ENCODE measurements at regions not wholly inside any gene's neighbourhood (a gene's known extent, or its start where the extent isn't known, plus 50 kb on each side); places are given as distances from the start of the nearest gene placed in this dataset.

DNA sequence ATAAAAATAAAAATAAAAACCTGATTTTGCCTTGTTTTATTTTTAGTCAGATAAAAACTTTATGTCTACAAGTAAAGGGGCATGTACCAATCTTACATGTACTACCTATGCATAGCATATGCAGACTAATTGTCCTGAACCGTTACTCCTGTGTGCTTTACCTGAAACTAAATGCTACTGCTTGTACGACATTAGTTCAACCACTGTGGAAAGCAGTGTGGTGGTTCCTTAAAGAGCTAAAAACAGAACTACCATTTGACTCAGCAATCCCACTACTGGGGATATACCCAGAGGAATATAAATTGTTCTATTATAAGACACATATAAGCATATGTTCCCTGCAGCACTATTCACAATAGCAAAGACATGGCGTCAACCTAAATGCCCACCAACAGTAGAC is 426.0 kb upstream of the PMFBP1 start:
- TF ChIP-seq ZNF280C (tag by site-specific recombination; IDR thresholded peaks at IDR 0.05) (no peak), ZNF362 (tag by site-specific recombination; IDR thresholded peaks at IDR 0.05) (no peak), ZNF626 (tag by site-specific recombination; IDR thresholded peaks at IDR 0.05) (no peak), ZNF549 (tag by site-specific recombination; IDR thresholded peaks at IDR 0.05) (no peak), ZNF426 (tag by site-specific recombination; IDR thresholded peaks at IDR 0.05) (no peak), WT1 (tag by site-specific recombination; IDR thresholded peaks at IDR 0.05) (no peak), ZNF561 (tag by site-specific recombination; IDR thresholded peaks at IDR 0.05; ENCODE audit: borderline replicate concordance) (no peak), ZNF707 (tag by site-specific recombination; IDR thresholded peaks at IDR 0.05) (no peak), ZNF660 (tag by site-specific recombination; IDR thresholded peaks at IDR 0.05) (no peak)
- TF ChIP-seq, protein P1, sequence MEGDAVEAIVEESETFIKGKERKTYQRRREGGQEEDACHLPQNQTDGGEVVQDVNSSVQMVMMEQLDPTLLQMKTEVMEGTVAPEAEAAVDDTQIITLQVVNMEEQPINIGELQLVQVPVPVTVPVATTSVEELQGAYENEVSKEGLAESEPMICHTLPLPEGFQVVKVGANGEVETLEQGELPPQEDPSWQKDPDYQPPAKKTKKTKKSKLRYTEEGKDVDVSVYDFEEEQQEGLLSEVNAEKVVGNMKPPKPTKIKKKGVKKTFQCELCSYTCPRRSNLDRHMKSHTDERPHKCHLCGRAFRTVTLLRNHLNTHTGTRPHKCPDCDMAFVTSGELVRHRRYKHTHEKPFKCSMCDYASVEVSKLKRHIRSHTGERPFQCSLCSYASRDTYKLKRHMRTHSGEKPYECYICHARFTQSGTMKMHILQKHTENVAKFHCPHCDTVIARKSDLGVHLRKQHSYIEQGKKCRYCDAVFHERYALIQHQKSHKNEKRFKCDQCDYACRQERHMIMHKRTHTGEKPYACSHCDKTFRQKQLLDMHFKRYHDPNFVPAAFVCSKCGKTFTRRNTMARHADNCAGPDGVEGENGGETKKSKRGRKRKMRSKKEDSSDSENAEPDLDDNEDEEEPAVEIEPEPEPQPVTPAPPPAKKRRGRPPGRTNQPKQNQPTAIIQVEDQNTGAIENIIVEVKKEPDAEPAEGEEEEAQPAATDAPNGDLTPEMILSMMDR (tag by site-specific recombination; IDR thresholded peaks at IDR 0.05), result no peak
- TF ChIP-seq, protein P2, sequence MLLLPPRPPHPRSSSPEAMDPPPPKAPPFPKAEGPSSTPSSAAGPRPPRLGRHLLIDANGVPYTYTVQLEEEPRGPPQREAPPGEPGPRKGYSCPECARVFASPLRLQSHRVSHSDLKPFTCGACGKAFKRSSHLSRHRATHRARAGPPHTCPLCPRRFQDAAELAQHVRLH (tag by site-specific recombination; IDR thresholded peaks at IDR 0.05), result no peak
- TF ChIP-seq, protein P3, sequence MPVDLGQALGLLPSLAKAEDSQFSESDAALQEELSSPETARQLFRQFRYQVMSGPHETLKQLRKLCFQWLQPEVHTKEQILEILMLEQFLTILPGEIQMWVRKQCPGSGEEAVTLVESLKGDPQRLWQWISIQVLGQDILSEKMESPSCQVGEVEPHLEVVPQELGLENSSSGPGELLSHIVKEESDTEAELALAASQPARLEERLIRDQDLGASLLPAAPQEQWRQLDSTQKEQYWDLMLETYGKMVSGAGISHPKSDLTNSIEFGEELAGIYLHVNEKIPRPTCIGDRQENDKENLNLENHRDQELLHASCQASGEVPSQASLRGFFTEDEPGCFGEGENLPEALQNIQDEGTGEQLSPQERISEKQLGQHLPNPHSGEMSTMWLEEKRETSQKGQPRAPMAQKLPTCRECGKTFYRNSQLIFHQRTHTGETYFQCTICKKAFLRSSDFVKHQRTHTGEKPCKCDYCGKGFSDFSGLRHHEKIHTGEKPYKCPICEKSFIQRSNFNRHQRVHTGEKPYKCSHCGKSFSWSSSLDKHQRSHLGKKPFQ (tag by site-specific recombination; IDR thresholded peaks at IDR 0.05), result no peak
